Endothelial cell of umbilical vein (primary cell): ENCODE measurements at regions not wholly inside any gene's neighbourhood (a gene's known extent, or its start where the extent isn't known, plus 50 kb on each side); places are given as distances from the start of the nearest gene placed in this dataset.

Experiments
- BruUV-seq: library from RNA; stranded (reverse); fragments of 400-500 nt; replicated peaks from 2 replicates; lab custom pipeline; 2021; lab: Mats Ljungman, UMichigan
- CTCF ChIA-PET: fragments of 300-600, 350-600 bp; sonication (Branson Sonifier 250); formaldehyde crosslinking; loops from one replicate; lab custom pipeline; 2021; ENCODE audit warnings: antibody characterized with exemption, inconsistent platforms; lab: Charles Lee
- POLR2A ChIA-PET: fragments of 300-600, 350-600 bp; sonication (Branson Sonifier 250); formaldehyde crosslinking; loops from one replicate; lab custom pipeline; 2021; ENCODE audit warnings: antibody characterized with exemption, inconsistent platforms; lab: Charles Lee
- DNase-seq: peaks from one replicate; pipeline ENCODE4 v3.0.0-alpha.2; 2011; ENCODE audit warnings: low read depth, low spot score
- FAIRE-seq: peaks from 2 replicates; lab custom pipeline; 2011; peaks lifted over from hg19 to GRCh38; lab: Jason Lieb, UNC
- H2AFZ ChIP-seq: 2 replicates; pipeline ENCODE4 v1.6.0; 2012; ENCODE audit warnings: low read depth, low read length, control low read depth, inconsistent platforms
- H3K27ac ChIP-seq: 2 replicates; pipeline ENCODE4 v1.5.1; 2011; ENCODE audit warnings: low read depth, mild to moderate bottlenecking, control low read depth, low read length, moderate library complexity; ENCODE audit not compliant: insufficient read depth
- H3K27me3 ChIP-seq, 2 experiments: 2 replicates each; pipeline versions ENCODE4 v1.6.0 to v1.6.1; 2011; ENCODE audit warnings: low read length in 2 of 2, mixed read lengths in 1 of 2; ENCODE audit not compliant: control insufficient read depth in 2 of 2, insufficient read depth in 2 of 2
- H3K36me3 ChIP-seq, 2 experiments: 2 replicates in 1 of 2; 3 replicates in 1 of 2; pipeline ENCODE4 v1.5.1; 2011; ENCODE audit warnings: low read length in 2 of 2, mild to moderate bottlenecking in 1 of 2, moderate library complexity in 1 of 2; ENCODE audit not compliant: control insufficient read depth in 2 of 2, insufficient read depth in 2 of 2; ENCODE audit errors: extremely low read depth in 1 of 2
- H3K4me1 ChIP-seq: 3 replicates; pipeline ENCODE4 v1.5.1; 2011; ENCODE audit warnings: mild to moderate bottlenecking, low read length; ENCODE audit not compliant: control insufficient read depth, insufficient read depth; ENCODE audit errors: extremely low read depth
- H3K4me2 ChIP-seq: 2 replicates; pipeline ENCODE4 v1.6.1; 2011; ENCODE audit warnings: low read length, control low read depth, mixed read lengths; ENCODE audit not compliant: insufficient read depth
- H3K4me3 ChIP-seq, 3 experiments: fragments of 200-600 bp in 1 of 3; sonication (generic), shearing (Covaris generic) in 1 of 3; replicated peaks in 1 of 3; 2 replicates each; pipeline ENCODE4 v1.5.1; 2011 to 2016; ENCODE audit warnings: control low read depth in 3 of 3, low read length in 3 of 3, mild to moderate bottlenecking in 2 of 3, inconsistent platforms in 1 of 3, low read depth in 1 of 3, moderate library complexity in 1 of 3; ENCODE audit not compliant: insufficient read depth in 1 of 3
- H3K79me2 ChIP-seq: 2 replicates; pipeline ENCODE4 v1.6.0; 2012; ENCODE audit warnings: low read length, inconsistent platforms; ENCODE audit not compliant: control insufficient read depth, insufficient read depth
- H3K9ac ChIP-seq: replicated peaks from 2 replicates; pipeline ENCODE3; 2011; ENCODE audit warnings: low read length, control low read depth; ENCODE audit not compliant: insufficient read depth; ENCODE audit errors: extremely low read depth
- H3K9me1 ChIP-seq: replicated peaks from 3 replicates; pipeline ENCODE4 v1.6.0; 2011; ENCODE audit warnings: mild to moderate bottlenecking, low read length; ENCODE audit not compliant: control insufficient read depth, insufficient read depth; ENCODE audit errors: extremely low read depth
- H3K9me3 ChIP-seq: replicated peaks from 2 replicates; pipeline ENCODE4 v1.5.1; 2012; ENCODE audit warnings: low read length, inconsistent platforms; ENCODE audit not compliant: control insufficient read depth, insufficient read depth
- H4K20me1 ChIP-seq: replicated peaks from 2 replicates; pipeline ENCODE3; 2011; ENCODE audit warnings: mild to moderate bottlenecking, low read length; ENCODE audit not compliant: control insufficient read depth, insufficient read depth; ENCODE audit errors: extremely low read depth
- CTCF ChIP-seq, 2 donors: IDR thresholded peaks; 1 replicate in 1 of 2; 2 replicates in 1 of 2; pipeline ENCODE4 v1.5.1; 2011; ENCODE audit warnings: low read length in 2 of 2, mild to moderate bottlenecking in 2 of 2, moderate library complexity in 2 of 2, control low read depth in 1 of 2, inconsistent platforms in 1 of 2, low read depth in 1 of 2; ENCODE audit not compliant: insufficient read depth in 1 of 2; ENCODE audit errors: extremely low read depth in 1 of 2
- EZH2 ChIP-seq: IDR thresholded peaks from 2 replicates; pipeline ENCODE4 v1.6.1; 2012; ENCODE audit warnings: borderline replicate concordance, low read depth, mild to moderate bottlenecking, moderate library complexity, low read length, inconsistent platforms; ENCODE audit not compliant: severe bottlenecking
- FOS ChIP-seq: IDR thresholded peaks from 2 replicates; pipeline ENCODE4 v1.6.1; 2011; ENCODE audit warnings: mild to moderate bottlenecking, low read length, moderate library complexity, borderline replicate concordance; ENCODE audit not compliant: insufficient read depth
- JUN ChIP-seq: IDR thresholded peaks from 2 replicates; pipeline ENCODE4 v1.6.1; 2011; ENCODE audit warnings: borderline replicate concordance, low read depth; ENCODE audit not compliant: insufficient read length, insufficient read depth
- MYC ChIP-seq: IDR thresholded peaks from one replicate; pipeline ENCODE4 v1.6.1; 2011; ENCODE audit warnings: mild to moderate bottlenecking, low read depth, low read length
- dilution Hi-C: fragments of 300-500 bp; cut with MboI; formaldehyde crosslinking; loops from one replicate; pipeline ENCODE4 v1.15.0; 2019; ENCODE audit warnings: low sequenced_read_pairs; ENCODE audit not compliant: extremely low pct_ligation_motif_present
- intact Hi-C: fragments of 100-400 bp; cut with micrococcal nuclease; formaldehyde crosslinking; loops from one replicate; pipeline ENCODE4 v1.10.0; 2022

- dilution Hi-C loops (no loop called here), intact Hi-C loops (no loop called here)
- Histone ChIP-seq H3K9me1 (no peaks in the 10 kb centered on the region), H2AFZ (no peak overlapping the region), H3K36me3 (no peaks in the 10 kb centered on the region), H3K4me1 (no peaks in the 10 kb centered on the region), H3K27ac (no peak overlapping the region), H3K9ac (no peak overlapping the region), H3K27me3 (no peaks in the 10 kb centered on the region), H3K4me3 (no peak overlapping the region), H3K9me3 (no peaks in the 10 kb centered on the region), H3K4me2 (no peak overlapping the region), H4K20me1 (no peaks in the 10 kb centered on the region), H3K79me2 (no peaks in the 10 kb centered on the region)
- ChIA-PET CTCF (no interaction called here), POLR2A (no interaction called here)
- DNase-seq: no peak
- FAIRE-seq: no peak
- no TSS peak for BruUV-seq
- TF ChIP-seq JUN (no peak), CTCF (IDR thresholded peaks at IDR 0.05; ENCODE audit: extremely low read depth in 1 of 2, insufficient read depth in 1 of 2, low read depth in 1 of 2, low read length in 2 of 2) (no peak)
Measured at GRCh38 chr6:101266063-101266462, 127.4 kb upstream of the GRIK2 start.

- intact Hi-C loops: no loop called here
- no peak overlapping the region for H3K27ac ChIP-seq
- no peak for TF ChIP-seq JUN
- TF ChIP-seq FOS: no peak
- no peak for TF ChIP-seq MYC
- no peak for TF ChIP-seq EZH2
- no peaks in the 10 kb centered on the region for H3K36me3 ChIP-seq
- no peak overlapping the region for H3K9ac ChIP-seq
- CTCF ChIA-PET: no interaction called here
- POLR2A ChIA-PET: no interaction called here
- H3K4me2 ChIP-seq: no peak overlapping the region
- dilution Hi-C loops: no loop called here
- H3K4me3 ChIP-seq: no peak overlapping the region
- H3K27me3 ChIP-seq: no peaks in the 10 kb centered on the region
- FAIRE-seq (no peak), DNase-seq (no peak)
- no peak overlapping the region for H2AFZ ChIP-seq
- H3K9me3 ChIP-seq: peaks cover 1% of the 10 kb centered on the region
- H3K79me2 ChIP-seq: no peaks in the 10 kb centered on the region
- H3K4me1 ChIP-seq: no peaks in the 10 kb centered on the region
- H3K9me1 ChIP-seq: no peaks in the 10 kb centered on the region
- H4K20me1 ChIP-seq: no peaks in the 10 kb centered on the region
- no TSS peak for BruUV-seq
Measured at GRCh38 chr6:101268541-101268940, 125.0 kb upstream of the GRIK2 start.
